ENCODE measurements at regions not wholly inside any gene's neighbourhood (a gene's known extent, or its start where the extent isn't known, plus 50 kb on each side); places are given as distances from the start of the nearest gene placed in this dataset.

DNA sequence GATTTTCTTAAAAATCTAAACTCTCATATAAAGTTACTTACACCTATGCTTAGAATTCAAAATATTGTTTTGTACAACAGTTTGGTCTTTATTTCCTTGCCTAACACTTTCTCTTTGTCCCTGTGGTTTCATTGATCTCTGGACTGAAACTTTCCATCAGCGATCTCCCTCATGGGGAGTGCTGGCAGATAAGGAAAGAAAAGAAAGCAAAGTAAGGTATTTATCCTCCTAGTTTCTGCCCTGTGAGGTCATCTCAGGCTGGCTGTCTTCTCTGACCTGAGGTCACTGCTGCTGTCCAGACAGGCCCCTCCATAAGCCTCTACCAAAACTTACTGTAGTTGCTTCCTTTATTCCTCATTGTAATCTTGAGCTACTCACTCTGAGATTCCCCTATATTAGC lies 57.9 kb upstream of the EPHA6 start (continued):
- TF ChIP-seq ZNF462 (CRISPR knock-in tag; IDR thresholded peaks at IDR 0.05) (no peak), CREB1 (CRISPR knock-in tag; IDR thresholded peaks at IDR 0.05; ENCODE audit: low read depth) (no peak), POLR2AphosphoS5 (IDR thresholded peaks at IDR 0.05; ENCODE audit: low read depth) (no peak), ZNF331 (CRISPR knock-in tag; IDR thresholded peaks at IDR 0.05; ENCODE audit: low read depth) (no peak)

DNA sequence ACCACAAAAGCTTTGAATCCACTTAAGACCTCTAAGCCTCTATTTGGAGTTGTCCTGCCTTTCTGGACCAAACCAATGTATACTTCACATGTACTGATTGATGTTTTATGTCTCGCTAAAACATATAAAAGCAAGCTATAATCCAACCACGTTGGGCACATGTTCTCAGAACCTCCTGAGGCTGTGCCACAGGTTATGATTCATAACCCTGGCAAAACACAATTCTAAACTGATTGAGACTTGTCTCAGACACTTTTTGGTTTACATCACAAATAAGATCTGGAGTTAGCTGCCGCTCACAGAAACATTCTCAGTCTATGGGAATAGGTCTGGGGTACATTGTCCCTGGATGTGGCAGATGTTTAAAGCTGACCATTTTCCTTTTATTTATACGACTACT lies 53.4 kb upstream of the EPHA6 start:
- Mint-ChIP-seq H3K9me3 (peaks cover 19% of the 10 kb centered on the region), H3K4me1 (no peaks in the 10 kb centered on the region), H3K27me3 (ENCODE audit: insufficient read depth, low read depth, poor library complexity) (no peaks in the 10 kb centered on the region), H3K4me3 (no peak overlapping the region), H3K27ac (no peak overlapping the region), H3K36me3 (ENCODE audit: low read depth) (peaks cover 11% of the 10 kb centered on the region; the same call in 1 of the 3 replicates)
- H2AFZ ChIP-seq = no peak overlapping the region
- TF ChIP-seq ZNF462 (CRISPR knock-in tag; IDR thresholded peaks at IDR 0.05) (no peak), NANOG (IDR thresholded peaks at IDR 0.05; ENCODE audit: borderline replicate concordance) (no peak), ZNF114 (CRISPR knock-in tag; IDR thresholded peaks at IDR 0.05) (no peak)
- no peak overlapping the region for H3K4me3 ChIP-seq
- H3K27me3 ChIP-seq (ENCODE audit: insufficient read depth) = no peaks in the 10 kb centered on the region
- no peak overlapping the region for H3K4me2 ChIP-seq
- H3K36me3 ChIP-seq (ENCODE audit: insufficient read depth) = no peaks in the 10 kb centered on the region
- H3F3A ChIP-seq (replicated peaks; ENCODE audit: low read depth) = no peaks in the 10 kb centered on the region
- no peaks in the 10 kb centered on the region for H3K4me1 ChIP-seq (ENCODE audit: insufficient read depth)
- DNase-seq (ENCODE audit: low spot score) (no peak), ATAC-seq (no peak)
- peaks cover 14% of the 10 kb centered on the region for H3K9me2 ChIP-seq (ENCODE audit: insufficient read depth)
- H4K20me1 ChIP-seq (replicated peaks; ENCODE audit: insufficient read depth) = no peaks in the 10 kb centered on the region
- no peaks in the 10 kb centered on the region for H3K79me2 ChIP-seq (replicated peaks; ENCODE audit: insufficient read depth)
- H3K27ac ChIP-seq (ENCODE audit: low read depth) = no peak overlapping the region
